ENCODE measurements at regions not wholly inside any gene's neighbourhood (a gene's known extent, or its start where the extent isn't known, plus 50 kb on each side); places are given as distances from the start of the nearest gene placed in this dataset.

DNA sequence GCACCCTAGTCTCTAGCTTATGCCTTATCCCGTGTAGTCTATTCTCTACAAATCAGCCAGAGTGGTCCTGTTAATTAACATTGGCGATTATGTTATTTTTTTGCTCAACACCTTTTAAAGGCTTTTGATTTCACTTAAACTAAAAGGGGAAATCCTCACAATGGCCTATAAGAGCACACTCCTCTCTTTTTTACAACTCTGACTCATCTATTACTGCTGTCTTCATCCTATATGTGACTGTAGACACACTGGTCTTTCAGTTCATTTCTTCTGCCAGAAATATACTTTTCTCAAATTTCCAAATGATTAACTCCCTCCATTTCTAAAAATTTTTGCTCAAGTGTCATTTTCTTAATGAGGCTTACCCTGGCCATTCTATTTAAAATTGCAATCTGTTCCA is 143.4 kb downstream of the NSUN3 start:
- TF ChIP-seq, protein P1, sequence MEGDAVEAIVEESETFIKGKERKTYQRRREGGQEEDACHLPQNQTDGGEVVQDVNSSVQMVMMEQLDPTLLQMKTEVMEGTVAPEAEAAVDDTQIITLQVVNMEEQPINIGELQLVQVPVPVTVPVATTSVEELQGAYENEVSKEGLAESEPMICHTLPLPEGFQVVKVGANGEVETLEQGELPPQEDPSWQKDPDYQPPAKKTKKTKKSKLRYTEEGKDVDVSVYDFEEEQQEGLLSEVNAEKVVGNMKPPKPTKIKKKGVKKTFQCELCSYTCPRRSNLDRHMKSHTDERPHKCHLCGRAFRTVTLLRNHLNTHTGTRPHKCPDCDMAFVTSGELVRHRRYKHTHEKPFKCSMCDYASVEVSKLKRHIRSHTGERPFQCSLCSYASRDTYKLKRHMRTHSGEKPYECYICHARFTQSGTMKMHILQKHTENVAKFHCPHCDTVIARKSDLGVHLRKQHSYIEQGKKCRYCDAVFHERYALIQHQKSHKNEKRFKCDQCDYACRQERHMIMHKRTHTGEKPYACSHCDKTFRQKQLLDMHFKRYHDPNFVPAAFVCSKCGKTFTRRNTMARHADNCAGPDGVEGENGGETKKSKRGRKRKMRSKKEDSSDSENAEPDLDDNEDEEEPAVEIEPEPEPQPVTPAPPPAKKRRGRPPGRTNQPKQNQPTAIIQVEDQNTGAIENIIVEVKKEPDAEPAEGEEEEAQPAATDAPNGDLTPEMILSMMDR (IDR thresholded peaks at IDR 0.05; ENCODE audit: low read depth, low read length) = no peak
- DNase-seq = no peak
- Histone ChIP-seq H3K36me3 (no peaks in the 10 kb centered on the region), H3K4me3 (ENCODE audit: low read depth, low read length) (no peak overlapping the region), H3K9me3 (no peaks in the 10 kb centered on the region), H3K27me3 (no peaks in the 10 kb centered on the region), H3K4me1 (no peaks in the 10 kb centered on the region)

DNA sequence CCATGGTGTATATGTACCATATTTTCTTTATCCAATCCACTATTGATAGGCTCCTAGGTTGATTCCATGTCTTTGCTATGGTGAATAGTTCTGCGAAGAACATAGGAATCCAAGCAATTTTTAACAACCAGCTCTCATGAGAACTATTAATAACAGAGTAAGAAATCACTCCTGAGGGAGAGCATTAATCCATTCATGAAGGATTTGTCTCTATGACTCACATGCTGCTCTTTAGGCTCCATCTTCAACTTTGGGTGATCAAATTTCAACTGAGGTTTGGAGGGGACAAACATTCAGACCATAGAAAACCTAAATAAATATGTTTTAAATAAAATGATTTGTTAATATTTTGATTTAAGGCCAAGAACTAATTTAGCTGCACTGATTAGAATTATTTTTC is 147.4 kb downstream of the NSUN3 start:
- TF ChIP-seq, protein P1 (IDR thresholded peaks at IDR 0.05; ENCODE audit: low read depth, low read length) = no peak
- H3K9me3 ChIP-seq = no peaks in the 10 kb centered on the region
- no peak overlapping the region for H3K4me3 ChIP-seq (ENCODE audit: low read depth, low read length)
- no peaks in the 10 kb centered on the region for H3K4me1 ChIP-seq
- no peak for DNase-seq
- H3K36me3 ChIP-seq = no peaks in the 10 kb centered on the region
- H3K27me3 ChIP-seq = no peaks in the 10 kb centered on the region

DNA sequence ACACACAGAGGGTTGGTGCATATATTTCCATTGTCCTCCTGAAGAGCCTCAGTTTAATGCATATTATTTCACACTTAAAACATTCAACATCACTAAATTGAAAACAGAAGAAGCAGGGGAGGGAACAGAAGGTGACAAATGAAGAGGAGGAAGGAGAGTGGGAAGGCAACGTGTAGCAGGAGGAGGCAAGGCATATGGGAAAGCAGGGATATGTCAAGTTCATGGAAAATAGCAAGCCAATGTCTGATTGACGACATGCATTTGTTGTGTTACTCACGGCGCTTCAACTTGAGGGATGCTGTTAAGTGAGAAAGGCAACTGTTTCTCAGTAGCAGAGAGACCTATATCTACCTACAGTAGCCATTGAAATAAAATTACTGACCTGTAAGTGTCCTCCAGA is 154.5 kb downstream of the NSUN3 start:
- no peaks in the 10 kb centered on the region for H3K27me3 ChIP-seq
- H3K4me1 ChIP-seq = no peaks in the 10 kb centered on the region

GRCh38 chr3:94220426-94220825 is 157.6 kb downstream of the NSUN3 start:
- Histone ChIP-seq H3K36me3 (no peaks in the 10 kb centered on the region), H3K4me3 (ENCODE audit: low read depth, low read length) (no peak overlapping the region), H3K9me3 (no peaks in the 10 kb centered on the region), H3K27me3 (no peaks in the 10 kb centered on the region), H3K4me1 (peaks cover 6% of the 10 kb centered on the region)
- no peak for DNase-seq
- TF ChIP-seq, protein P1 (IDR thresholded peaks at IDR 0.05; ENCODE audit: low read depth, low read length) = no peak

More for the DNA sequence above, 154.5 kb downstream of the NSUN3 start:
- Histone ChIP-seq H3K9me3 (no peaks in the 10 kb centered on the region), H3K4me3 (ENCODE audit: low read depth, low read length) (no peak overlapping the region), H3K36me3 (no peaks in the 10 kb centered on the region)
- TF ChIP-seq, protein P1 (IDR thresholded peaks at IDR 0.05; ENCODE audit: low read depth, low read length) = no peak
- no peak for DNase-seq

DNA sequence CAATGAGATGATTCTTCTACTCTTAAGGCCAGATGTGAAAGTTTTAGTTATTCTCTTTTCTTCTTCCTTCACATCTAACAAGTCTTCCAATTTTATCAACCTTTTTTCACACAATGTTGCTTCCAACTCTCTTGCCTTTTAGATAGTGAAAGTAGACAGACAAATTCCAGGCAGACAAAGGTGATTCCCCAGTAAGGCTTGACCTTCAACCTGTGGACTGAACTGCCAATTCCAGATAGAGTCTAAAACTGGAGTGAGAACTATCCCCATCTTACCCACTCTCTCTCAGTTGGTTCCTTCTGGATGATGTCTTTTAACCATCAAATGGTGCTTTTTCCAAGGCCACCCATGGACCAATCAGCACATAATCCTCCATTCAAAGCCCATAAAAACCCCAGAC is 159.0 kb downstream of the NSUN3 start:
- peaks cover 10% of the 10 kb centered on the region for H3K4me1 ChIP-seq
- no peaks in the 10 kb centered on the region for H3K9me3 ChIP-seq
- no peak for DNase-seq
- H3K36me3 ChIP-seq = no peaks in the 10 kb centered on the region
- TF ChIP-seq, protein P1 (IDR thresholded peaks at IDR 0.05; ENCODE audit: low read depth, low read length) = no peak
- no peaks in the 10 kb centered on the region for H3K27me3 ChIP-seq
- H3K4me3 ChIP-seq (ENCODE audit: low read depth, low read length) = no peak overlapping the region

DNA sequence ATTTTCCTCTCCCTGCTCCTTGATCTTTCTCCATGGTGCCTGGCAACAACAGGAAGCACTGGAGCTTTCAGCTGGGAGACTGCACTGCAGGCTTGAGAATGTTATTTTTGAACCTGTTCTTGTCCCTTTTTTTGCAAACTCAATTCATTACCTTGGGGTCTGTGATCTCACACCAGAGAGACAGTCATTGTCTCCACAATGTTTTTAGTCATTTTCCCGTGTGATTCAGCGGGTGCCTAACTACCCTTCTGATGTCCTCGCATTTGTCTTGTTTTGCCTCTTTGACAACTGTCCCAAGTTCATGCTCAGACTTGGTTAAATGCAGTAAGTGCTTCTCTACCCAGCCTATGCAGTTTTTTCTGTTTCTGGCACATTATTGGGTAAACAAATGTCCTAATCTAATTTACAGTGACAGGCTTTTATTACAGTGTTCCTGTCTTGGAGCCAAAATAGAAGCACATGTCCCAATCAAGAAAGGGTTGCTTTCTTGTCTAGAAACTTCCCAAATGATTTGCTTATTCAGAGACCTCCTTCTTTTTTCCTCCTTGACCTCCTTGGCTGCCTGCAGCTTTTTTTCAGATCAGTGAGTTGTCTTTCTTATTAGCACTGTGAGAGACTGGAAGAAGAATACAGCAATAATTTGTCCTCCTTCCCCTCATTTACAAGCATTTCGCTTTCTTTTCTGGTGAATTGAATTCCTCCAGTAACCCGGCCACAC is 162.4 kb downstream of the NSUN3 start:
- TF ChIP-seq, protein P1 (IDR thresholded peaks at IDR 0.05; ENCODE audit: low read depth, low read length) = no peak
- Histone ChIP-seq H3K9me3 (no peaks in the 10 kb centered on the region), H3K36me3 (no peaks in the 10 kb centered on the region), H3K27me3 (no peaks in the 10 kb centered on the region), H3K4me1 (peaks cover 10% of the 10 kb centered on the region), H3K4me3 (ENCODE audit: low read depth, low read length) (no peak overlapping the region)
- DNase-seq = no peak
